ENCODE measurements at regions not wholly inside any gene's neighbourhood (a gene's known extent, or its start where the extent isn't known, plus 50 kb on each side); places are given as distances from the start of the nearest gene placed in this dataset.

DNA sequence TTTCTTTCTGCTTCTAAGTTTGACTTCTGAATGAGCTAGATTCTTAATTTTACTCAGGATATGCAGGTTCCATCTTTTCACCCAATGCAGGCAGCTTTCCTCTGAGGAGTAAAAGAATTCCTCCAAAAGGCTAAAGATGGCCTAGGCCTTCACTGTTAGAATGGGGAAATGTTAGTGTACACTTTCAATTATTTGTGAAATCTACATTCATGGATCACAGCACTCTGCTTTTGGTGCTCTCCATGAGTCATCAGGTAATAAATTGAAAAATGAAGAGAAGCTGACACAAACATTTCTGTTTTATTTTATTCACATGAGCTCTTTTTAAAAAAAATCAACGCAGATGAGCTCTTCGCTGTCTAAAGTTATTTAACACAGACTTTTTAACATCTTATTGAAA lies 502.5 kb upstream of the GOLIM4 start:
- Histone ChIP-seq H3K4me3 (ENCODE audit: insufficient read depth, low read length) (no peak overlapping the region), H3K79me2 (ENCODE audit: insufficient read depth, low read length) (no peaks in the 10 kb centered on the region), H3K27ac (ENCODE audit: low read depth, low read length) (no peak overlapping the region), H3K36me3 (ENCODE audit: insufficient read depth, low read length) (no peaks in the 10 kb centered on the region), H3K4me2 (ENCODE audit: insufficient read depth, low read length) (no peak overlapping the region), H3K4me1 (ENCODE audit: insufficient read depth, low read length) (no peaks in the 10 kb centered on the region), H4K20me1 (ENCODE audit: insufficient read depth, low read length) (no peaks in the 10 kb centered on the region), H3K9me3 (ENCODE audit: low read depth, low read length) (no peaks in the 10 kb centered on the region), H2AFZ (ENCODE audit: low read length) (no peak overlapping the region), H3K27me3 (ENCODE audit: insufficient read depth, low read length) (no peaks in the 10 kb centered on the region)
- DNase-seq (ENCODE audit: insufficient read length, low spot score, missing footprints) = no peak
- TF ChIP-seq, protein P1, sequence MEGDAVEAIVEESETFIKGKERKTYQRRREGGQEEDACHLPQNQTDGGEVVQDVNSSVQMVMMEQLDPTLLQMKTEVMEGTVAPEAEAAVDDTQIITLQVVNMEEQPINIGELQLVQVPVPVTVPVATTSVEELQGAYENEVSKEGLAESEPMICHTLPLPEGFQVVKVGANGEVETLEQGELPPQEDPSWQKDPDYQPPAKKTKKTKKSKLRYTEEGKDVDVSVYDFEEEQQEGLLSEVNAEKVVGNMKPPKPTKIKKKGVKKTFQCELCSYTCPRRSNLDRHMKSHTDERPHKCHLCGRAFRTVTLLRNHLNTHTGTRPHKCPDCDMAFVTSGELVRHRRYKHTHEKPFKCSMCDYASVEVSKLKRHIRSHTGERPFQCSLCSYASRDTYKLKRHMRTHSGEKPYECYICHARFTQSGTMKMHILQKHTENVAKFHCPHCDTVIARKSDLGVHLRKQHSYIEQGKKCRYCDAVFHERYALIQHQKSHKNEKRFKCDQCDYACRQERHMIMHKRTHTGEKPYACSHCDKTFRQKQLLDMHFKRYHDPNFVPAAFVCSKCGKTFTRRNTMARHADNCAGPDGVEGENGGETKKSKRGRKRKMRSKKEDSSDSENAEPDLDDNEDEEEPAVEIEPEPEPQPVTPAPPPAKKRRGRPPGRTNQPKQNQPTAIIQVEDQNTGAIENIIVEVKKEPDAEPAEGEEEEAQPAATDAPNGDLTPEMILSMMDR (IDR thresholded peaks at IDR 0.05; ENCODE audit: extremely low read depth, low read depth, low read length) = no peak

DNA sequence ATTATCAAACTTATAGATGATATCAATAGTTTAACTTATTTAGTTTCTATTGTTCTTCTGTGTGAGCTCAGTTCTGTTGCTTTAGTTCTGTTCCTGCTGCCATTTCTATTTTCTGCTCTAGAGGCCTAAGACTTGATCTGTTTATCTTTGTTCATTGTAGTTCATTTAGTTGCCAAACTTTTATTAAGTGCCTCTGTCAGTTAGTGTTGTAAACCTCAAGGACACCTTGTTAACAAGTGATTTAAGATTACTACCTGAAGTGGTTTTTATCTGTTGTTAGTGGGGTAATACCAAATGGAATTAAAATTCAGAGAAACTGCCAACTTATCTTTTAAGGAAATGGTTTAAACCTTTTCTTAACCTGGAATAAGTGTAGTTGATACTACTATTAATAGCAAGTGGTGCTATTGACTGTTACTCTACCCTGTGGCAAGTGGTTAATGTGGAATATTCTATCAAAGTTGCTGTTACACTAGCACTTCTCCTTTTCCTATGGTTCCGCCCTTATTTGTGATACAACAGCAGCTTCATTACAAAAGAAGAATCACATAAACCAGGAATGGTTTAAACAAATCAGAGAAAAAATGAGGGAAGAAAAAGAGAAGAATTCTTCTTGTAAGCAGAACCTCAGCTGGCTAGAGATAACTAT lies 500.6 kb upstream of the GOLIM4 start:
- no peaks in the 10 kb centered on the region for H3K9me3 ChIP-seq (ENCODE audit: low read depth, low read length)
- H2AFZ ChIP-seq (ENCODE audit: low read length) = no peak overlapping the region
- H3K4me3 ChIP-seq (ENCODE audit: insufficient read depth, low read length) = no peak overlapping the region
- no peaks in the 10 kb centered on the region for H3K27me3 ChIP-seq (ENCODE audit: insufficient read depth, low read length)
- no peaks in the 10 kb centered on the region for H3K36me3 ChIP-seq (ENCODE audit: insufficient read depth, low read length)
- DNase-seq (ENCODE audit: insufficient read length, low spot score, missing footprints) = no peak
- no peak overlapping the region for H3K4me2 ChIP-seq (ENCODE audit: insufficient read depth, low read length)
- H4K20me1 ChIP-seq (ENCODE audit: insufficient read depth, low read length) = no peaks in the 10 kb centered on the region
- H3K27ac ChIP-seq (ENCODE audit: low read depth, low read length) = no peak overlapping the region
- no peaks in the 10 kb centered on the region for H3K4me1 ChIP-seq (ENCODE audit: insufficient read depth, low read length)
- no peaks in the 10 kb centered on the region for H3K79me2 ChIP-seq (ENCODE audit: insufficient read depth, low read length)
- TF ChIP-seq, protein P1 (IDR thresholded peaks at IDR 0.05; ENCODE audit: extremely low read depth, low read depth, low read length) = no peak

DNA sequence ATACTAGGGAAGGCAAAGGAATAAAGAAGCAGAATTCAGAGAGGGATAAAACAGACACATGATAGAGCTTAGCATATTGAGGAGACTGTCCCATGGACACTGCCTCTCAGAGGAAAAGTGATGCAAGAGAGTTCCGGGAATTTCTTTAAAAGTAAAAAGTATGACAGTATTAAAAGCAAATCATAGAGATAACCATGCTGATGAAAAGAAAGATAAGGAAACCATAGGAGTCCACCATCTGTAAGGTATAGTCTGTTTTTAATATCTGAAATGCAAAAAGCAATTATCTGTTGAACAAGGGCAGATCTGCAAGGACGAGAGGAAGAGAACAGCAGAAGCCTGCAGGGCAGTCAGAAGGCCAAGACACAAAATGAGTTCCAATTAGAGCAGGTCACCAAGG lies 495.9 kb upstream of the GOLIM4 start:
- TF ChIP-seq, protein P1 (IDR thresholded peaks at IDR 0.05; ENCODE audit: extremely low read depth, low read depth, low read length) = no peak
- Histone ChIP-seq H3K27me3 (ENCODE audit: insufficient read depth, low read length) (no peaks in the 10 kb centered on the region), H3K36me3 (ENCODE audit: insufficient read depth, low read length) (no peaks in the 10 kb centered on the region), H3K4me2 (ENCODE audit: insufficient read depth, low read length) (no peak overlapping the region), H2AFZ (ENCODE audit: low read length) (no peak overlapping the region), H3K79me2 (ENCODE audit: insufficient read depth, low read length) (no peaks in the 10 kb centered on the region), H3K4me1 (ENCODE audit: insufficient read depth, low read length) (no peaks in the 10 kb centered on the region), H3K4me3 (ENCODE audit: insufficient read depth, low read length) (no peak overlapping the region), H3K27ac (ENCODE audit: low read depth, low read length) (no peak overlapping the region), H3K9me3 (ENCODE audit: low read depth, low read length) (no peaks in the 10 kb centered on the region), H4K20me1 (ENCODE audit: insufficient read depth, low read length) (no peaks in the 10 kb centered on the region)
- DNase-seq (ENCODE audit: insufficient read length, low spot score, missing footprints) = no peak

DNA sequence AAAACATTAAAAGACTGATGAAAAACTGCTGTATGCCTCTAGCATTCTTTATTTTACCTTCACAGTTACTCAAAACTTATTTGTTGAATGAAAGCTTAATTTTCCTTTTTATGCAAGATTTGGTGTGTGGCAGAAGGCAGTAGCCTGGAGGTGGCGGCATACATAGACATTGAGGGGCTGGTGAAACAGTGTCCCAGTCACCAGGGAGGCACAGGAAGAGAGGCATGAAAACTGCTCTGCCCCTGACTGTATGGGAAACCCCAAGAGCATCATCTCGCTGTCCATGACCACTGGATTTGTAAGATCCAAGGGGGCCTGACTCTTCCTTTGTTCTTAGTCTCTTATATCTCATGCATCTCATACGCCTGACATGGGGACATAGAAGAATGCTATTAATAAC lies 493.7 kb upstream of the GOLIM4 start:
- Histone ChIP-seq H3K4me2 (ENCODE audit: insufficient read depth, low read length) (no peak overlapping the region), H3K79me2 (ENCODE audit: insufficient read depth, low read length) (no peaks in the 10 kb centered on the region), H3K27ac (ENCODE audit: low read depth, low read length) (no peak overlapping the region), H2AFZ (ENCODE audit: low read length) (no peak overlapping the region), H3K36me3 (ENCODE audit: insufficient read depth, low read length) (no peaks in the 10 kb centered on the region), H3K27me3 (ENCODE audit: insufficient read depth, low read length) (no peaks in the 10 kb centered on the region), H4K20me1 (ENCODE audit: insufficient read depth, low read length) (no peaks in the 10 kb centered on the region), H3K4me3 (ENCODE audit: insufficient read depth, low read length) (no peak overlapping the region), H3K4me1 (ENCODE audit: insufficient read depth, low read length) (no peaks in the 10 kb centered on the region), H3K9me3 (ENCODE audit: low read depth, low read length) (no peaks in the 10 kb centered on the region)
- TF ChIP-seq, protein P1 (IDR thresholded peaks at IDR 0.05; ENCODE audit: extremely low read depth, low read depth, low read length) = no peak
- DNase-seq (ENCODE audit: insufficient read length, low spot score, missing footprints) = no peak
